NCI-H2107 treated with DMSO at 0.1 percent for 48 hours (cell line): ENCODE measurements at regions not wholly inside any gene's neighbourhood (a gene's known extent, or its start where the extent isn't known, plus 50 kb on each side); places are given as distances from the start of the nearest gene placed in this dataset.

ENCODE experiments used
- DNase-seq: peaks from one replicate; lab custom pipeline; 2025; ENCODE audit not compliant: unreplicated experiment; lab: John Stamatoyannopoulos, UW

DNA sequence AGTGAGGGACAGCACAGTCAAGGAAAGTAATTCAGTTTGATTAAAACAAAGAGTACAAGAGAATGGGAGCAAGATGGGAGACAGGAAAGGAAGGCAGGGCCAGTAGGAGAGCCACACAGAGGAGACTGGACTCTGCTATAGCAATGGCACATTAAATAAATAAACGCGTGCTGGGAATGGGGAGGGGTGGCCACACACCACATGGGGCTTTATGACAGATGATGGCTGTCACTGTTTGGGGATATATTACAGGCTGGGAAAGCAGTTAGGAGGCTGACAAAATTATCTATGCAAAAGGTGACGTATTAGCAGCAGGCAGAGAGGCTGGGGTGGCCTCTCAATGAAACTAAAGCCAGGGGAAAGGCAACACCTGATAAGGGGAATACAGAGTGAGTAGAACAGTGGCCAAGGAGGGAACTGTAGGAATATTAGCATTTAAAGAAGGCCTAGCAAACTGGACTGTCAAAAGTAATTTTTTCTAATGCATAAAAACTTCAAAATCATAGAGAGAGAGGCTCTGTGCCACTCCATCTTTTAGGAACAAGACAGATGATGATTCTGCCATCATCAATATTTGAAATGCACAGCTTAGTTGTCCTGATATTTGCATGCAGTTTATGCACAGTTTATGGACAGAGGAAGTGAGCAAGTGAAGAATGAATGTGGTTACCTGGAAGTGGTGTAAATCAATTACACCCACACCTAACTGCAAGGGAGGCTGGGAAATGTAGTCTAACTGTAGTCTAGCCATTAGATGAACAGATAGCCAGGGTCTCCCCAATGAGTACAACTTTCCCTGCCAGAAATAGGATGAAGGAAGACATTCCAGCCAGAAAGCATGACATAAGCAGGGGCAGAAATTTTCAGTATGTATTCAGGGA lies 346.5 kb downstream of the FOXO1 start:
- no peak for DNase-seq

DNA sequence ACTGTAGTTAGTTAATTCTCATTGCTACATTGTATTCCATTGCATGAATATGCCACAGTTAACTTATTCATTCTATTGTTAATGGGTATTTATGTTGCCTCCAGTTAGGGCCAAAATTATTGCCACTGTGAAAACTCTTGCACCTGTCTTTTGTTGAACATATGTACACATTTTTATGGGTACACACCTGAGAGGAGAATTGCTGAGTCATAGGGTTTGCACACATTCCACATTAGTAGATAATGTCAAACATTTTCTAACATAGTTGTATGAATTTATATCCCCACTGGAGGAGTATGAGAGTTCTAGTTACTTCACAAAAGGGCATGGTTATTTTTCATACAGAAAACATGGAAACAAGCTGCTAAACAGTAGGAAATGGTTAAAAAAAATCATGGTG lies 338.4 kb downstream of the FOXO1 start:
- no peak for DNase-seq

DNA sequence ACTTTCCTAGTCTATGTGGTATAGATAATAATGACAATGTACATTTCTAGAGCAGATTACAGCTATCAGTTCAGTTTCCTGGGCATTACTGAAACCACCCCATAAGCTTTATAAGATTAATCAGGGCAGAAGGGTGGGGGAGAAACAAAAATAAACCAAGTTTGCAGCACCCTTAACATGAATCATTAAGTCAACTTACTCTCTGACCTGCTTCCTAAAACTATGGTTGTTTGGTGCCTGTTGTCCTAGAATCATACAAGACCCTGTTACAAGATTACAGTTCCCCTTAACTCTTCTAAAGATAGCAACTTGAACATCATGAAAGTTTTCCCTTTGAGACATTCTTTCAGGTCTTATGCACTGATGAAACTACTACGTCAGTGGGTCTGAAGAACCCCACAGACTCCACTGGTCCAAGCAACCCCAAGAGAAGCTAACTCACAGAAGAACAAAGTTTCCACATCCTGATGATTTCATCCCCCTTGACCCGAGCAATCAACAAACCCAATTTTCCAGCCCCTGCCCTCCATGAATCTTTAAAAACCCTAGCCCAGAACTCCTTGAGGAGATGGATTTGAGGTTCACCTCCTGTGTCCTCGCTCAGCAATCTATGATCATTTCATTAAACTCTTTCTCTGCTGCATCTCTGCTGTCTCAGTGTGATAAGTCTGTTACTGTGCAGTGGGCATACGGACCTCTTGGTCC lies 336.5 kb downstream of the FOXO1 start:
- DNase-seq = no peak

DNA sequence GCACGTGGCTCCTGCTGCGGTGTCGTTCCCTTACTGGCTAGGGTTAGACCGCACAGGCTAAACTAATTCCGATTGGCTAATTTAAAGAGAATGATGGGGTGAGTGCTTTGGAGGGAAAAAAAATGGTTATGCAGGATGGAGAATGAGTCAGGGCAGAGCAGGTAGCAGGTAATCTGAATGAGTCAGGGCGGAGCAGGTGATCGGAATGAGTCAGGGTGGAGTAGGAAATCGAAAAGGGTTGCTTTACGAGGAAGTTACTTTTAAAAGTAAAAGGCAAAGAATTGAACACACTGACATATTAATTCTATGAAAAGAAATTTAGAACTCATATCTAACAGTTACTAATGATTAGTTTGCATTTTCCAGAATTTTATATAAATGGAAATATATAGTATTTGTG lies 335.5 kb downstream of the FOXO1 start:
- no peak for DNase-seq

DNA sequence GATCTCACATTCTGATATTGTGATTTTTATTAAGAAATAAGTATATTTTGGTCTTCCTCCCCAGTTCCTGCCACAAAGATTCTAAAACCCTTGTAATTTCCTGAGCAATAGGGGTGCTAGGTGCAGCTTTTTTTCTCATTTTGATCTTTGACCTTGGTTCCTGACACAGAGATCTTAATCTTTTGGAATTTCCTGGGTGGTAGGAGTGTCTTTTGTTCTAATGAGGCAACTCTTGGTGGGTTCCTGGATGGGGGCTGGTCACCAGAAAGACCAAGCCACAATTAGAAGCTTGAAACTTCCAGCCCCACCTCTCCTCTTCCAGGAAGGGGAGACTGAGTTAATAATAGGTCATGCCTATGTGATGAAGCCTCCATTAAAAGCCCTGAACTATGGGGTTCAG lies 334.6 kb downstream of the FOXO1 start:
- DNase-seq = no peak

DNA sequence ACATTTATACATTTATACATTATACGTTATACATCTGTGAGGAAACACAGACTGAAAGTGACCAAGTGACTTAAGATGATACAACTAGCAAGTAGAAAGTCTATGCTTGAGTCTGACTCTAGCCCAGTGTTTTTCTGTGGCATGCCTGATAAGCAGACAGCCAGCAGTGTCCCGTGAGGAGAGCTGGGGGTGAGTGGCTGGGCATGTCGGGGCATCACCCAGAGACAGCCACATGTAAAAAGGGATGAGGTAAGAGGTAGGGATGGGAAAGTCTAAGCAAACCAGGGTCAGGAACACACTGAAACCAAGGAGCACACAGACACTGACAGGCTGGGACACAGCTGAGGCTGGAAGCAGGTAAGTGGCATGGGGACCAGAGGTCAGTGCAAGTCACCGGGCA lies 333.2 kb downstream of the FOXO1 start:
- no peak for DNase-seq

DNA sequence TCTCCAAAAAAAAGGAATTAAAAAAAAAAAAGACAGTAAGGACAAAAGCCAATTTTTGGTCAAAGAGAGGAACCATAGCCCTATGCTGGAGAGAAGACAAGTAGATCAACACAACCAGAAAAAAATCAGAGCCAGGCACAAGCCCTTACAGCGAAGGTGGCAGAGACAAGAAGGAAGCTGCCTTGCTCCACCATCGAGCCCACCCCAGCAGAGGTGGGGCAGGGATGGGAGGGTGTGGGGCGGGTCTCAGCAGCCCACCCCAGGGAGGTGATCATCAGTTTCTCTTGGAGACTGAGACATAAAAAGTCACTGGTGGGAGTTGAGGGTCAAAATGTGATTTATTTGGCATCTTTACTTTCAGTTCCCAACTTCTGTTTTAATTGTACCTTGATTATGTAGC lies 332.4 kb downstream of the FOXO1 start:
- no peak for DNase-seq

DNA sequence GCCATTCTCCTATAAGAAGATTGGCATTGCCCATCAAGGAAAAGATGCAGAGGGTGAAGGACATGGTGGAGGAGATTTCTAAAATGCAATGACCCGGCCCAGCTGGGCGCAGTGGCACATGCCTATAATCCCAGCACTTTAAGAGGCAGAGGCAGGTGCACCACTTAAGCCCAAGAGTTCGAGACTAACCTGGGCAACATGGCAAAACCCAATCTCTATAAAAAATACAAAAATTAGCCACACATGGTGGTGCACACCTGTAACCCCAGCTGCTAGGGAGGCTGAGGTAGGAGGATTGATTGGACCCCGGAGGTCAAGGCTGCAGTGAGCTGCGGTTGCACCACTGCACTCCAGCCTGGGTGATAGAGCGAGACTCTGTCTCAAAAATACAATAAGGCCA lies 331.8 kb downstream of the FOXO1 start:
- DNase-seq = no peak

DNA sequence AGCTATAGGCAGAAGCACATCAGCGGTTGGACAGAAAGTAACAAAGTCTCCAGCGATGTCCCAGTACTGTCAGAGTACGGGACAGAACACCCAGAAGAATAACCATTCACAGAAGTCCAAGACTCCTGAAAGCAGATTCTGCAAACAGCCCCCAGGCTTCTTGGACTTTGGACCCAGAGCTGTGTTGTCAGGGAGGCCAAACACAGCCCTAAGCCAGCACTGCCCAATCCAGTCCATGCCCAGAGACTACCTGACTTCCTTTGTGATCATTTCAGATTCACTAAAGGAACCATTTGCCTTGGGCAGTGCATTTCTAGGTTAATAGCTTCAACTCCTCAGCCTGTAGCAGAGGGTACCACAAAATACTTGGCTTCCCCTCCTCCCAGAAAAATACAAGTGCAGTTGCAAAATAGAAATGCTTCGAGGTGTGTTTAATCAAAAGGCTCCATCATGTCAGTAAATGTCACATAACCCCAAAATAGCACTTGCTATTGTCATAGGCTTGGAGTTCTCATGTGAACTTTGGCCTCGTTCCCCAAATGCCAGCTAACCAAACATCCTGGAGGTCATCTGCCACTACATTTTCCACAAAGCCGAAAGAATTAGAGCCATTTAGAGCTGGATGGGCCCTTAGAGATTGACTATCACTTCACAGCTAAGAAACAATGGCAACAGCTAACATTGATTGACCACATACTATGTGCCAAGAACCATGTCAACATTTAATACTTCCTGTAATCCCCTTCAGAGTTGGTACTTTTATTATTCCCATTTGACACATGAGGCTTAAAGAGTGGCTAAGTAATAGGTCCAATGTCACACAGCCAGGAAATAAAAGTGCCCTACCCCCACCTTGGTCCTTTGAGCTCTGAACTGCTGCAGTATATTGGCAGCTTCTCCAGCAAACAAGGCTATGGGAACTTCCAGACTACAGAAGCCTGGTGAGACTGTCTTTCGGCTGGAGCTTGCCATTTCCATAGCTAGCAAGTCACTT lies 329.9 kb downstream of the FOXO1 start:
- no peak for DNase-seq

DNA sequence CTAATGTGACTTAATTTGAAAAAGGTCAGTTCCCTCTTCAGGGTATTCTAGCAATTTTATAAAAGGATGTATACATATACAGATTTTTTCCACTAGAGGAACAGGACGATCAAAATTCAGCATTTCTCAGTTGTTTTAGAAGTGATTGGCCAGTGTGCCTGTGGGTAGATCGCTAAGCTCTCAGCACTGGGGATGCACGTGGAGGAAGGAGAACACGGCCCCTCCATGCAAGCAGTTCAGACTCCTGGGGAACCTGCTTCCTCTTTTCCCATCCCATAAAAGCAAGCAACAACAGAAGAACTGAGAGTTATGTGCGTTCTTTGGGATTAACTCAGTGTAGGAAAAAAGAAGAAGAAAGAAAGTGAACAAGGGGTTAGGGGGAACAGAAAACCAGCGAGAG lies 328.8 kb downstream of the FOXO1 start:
- DNase-seq = no peak

DNA sequence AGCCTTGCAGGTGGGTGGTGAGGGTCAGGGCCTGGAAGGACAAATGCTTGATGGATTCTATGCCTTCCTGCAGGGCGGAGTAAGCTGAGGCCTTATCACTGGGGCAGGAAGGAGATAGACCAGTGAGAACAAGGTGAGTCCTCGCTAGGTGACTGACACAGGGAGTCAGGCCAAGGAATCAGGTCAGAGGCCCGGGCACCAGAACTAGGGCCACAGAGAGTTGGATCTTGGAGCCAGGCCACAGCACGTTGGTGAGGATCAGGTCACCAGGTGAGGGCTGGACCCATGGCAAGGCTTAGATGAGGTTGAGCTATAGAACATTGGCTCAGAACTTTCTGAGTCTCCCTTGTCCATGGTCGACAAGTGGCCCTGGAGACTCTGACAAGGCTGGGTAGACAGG lies 328.2 kb downstream of the FOXO1 start:
- DNase-seq = no peak

DNA sequence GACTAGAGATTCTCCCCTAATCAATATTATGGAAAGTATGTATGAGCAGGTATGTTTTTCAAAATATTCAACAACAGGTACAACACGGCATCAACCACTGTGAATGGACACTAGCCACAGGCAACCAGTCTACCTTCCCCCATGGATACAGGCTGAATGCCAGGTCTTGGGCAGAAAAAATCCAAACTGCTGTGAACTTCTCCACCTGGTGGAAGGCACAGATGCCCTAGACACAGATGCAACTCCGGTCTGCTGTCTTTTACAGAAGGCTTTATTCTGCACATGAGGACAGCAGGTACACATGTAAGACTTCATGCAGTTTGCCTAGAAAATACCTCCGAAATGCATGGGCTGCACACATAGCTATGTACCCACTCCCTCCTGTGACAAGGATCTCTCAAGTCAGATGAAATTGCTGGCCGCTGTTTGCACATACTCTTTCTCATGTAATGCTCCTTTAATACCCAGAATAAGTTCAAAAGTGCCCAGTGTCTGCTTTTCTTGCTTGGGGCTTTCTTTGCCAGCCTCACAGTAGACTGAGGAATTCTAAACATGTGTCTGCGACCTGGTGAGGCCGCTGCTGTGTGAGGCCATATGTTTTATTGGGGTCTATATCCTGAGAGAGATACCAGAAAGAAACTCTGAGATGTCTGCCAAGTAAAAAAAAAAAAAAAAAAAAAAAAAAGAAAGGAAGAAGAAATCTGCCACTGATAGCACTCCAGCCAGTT lies 325.9 kb downstream of the FOXO1 start:
- DNase-seq = no peak

DNA sequence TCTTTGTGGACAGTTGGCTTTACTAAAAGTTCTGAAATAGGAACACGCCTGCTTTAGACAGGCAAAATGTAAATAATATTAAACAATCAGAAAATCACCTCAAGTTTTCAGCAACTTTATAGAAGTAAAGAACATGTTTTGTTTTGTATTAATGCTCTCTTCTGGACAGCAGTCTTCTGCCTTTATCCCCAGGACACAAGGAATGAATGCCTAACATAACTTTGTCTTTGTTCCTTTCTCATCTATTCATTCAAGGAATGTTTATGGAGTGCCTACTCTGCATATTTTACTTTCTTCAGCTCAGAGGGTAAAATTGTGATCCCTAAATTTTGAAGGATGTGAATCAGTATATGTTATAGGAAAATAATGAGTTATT lies 325.4 kb downstream of the FOXO1 start:
- no peak for DNase-seq

DNA sequence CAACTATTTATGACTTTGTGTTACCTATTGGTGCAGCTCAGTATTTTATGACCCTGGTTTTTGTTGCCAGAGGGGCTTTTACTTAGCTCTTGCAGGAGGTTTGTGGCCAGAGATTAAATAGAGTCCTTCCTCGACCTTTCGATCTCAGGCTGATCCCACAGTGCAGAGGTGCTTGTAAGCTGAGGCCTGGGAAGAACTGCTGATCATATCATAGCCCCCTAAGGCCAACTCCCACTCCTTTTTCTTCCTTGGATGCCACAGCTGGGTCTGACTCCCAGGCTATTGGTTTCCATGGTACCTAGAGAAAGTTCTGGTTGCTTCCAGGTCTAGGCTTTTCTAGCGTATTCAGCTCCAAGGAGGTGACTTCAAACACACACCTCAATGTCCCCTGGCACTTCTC lies 324.9 kb downstream of the FOXO1 start:
- no peak for DNase-seq

DNA sequence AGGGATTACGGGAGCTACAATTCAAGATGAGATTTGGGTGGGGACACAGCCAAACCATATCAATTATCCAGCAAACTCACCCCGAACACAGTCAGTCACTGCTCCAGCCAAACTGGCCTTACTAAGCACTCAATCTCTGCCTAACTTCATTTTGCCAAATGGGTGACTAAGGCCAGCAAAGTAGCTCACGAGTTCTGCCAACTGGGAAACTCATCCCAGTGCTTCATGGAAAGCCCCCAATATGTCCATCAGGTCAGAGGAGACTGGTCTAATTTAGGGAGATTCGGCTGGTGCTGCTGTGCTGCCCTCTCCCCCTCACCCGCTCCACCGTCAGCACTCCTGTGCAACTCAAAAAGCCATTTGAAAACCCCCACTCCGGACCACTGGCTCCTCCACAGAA lies 324.0 kb downstream of the FOXO1 start:
- no peak for DNase-seq

DNA sequence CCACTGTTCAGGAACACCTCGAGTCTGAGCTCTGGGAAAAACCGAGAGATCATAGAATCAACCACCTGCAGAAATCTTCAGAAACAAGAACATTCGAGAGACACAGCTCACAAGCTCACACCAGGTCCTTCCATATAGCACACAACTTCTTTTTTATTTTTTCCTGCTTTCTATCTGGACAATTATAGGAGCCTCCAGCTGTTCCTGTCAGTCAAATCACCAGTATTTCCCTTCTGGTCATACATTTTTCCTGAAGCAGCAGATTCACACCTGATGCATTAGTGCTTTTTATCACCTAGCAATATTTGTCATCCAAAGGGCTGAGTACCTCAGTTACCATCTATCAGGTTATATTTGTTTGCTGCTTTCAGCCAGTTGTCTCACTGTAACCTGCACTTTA lies 323.5 kb downstream of the FOXO1 start:
- DNase-seq = no peak

DNA sequence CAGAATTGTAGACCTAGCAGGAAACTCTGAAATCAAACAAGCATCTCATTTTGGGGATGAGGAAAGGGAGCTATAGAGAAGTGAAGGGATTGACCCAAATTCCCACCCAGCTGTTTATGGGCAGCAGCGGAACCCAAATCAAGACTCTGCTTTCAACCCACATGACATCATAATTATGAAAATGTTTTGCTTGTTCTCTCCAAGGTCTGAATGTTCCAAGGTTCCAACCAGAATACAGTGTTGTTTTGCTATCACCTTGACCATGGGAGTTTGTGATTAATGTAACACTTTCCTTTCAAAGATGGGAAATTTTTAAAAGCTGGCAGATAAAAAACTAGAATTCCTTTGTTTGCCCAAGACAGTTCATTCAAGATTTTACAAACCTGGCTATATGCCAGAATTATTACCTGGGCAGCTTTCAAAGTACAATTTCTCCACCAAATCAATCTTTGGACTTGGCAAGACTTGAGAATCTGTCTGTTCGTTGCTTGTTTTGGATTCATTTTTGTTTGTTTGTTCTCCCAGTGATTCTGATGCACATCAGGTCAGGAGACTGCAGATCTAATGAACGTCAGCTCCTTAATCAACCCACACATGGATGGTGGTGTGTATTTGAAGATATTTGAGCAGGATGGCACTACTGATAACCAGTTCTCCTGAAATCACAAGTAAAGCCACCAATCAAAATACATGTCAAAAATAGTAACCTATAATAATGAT lies 322.7 kb downstream of the FOXO1 start:
- no peak for DNase-seq

DNA sequence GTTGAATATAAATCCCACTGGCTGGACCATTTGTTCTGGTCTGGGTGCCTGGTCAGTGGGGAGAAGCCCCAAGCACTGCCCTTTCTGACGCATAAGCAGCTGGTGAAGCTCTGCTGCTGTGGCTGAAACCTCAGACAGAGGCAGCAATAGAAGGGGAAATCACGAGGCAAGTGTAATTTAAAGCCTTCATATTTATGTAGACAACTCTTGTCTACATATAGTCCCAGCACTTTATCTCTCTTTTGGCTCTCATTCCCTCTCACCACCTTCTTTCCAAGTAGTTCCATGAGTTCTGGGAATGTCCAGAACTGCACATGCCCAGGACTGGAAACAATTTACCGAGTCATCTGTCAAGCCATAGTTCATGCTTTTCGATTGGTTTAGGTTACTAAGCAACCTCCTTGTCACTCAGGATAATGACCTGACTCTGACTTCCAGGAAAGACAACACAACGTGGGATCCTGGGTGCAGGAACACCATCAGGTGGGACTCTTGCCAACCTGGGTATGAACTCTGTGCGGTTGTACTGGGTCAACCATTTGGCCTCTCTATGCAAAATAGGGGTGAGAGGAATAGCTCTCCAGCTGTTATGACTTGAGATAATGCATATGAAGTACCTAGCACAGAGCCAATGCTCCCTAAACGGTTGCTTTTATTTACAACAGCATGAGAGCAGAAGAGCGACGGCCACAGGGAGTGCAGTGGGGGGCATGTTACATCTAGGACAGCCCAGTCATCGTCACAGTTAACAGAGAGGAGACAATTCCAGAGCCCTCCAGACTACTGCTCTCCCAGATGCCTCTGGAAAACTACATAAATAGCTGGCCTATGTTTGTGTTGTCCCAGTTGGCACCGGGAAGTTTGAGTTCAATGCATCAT lies 321.9 kb downstream of the FOXO1 start:
- DNase-seq = no peak

DNA sequence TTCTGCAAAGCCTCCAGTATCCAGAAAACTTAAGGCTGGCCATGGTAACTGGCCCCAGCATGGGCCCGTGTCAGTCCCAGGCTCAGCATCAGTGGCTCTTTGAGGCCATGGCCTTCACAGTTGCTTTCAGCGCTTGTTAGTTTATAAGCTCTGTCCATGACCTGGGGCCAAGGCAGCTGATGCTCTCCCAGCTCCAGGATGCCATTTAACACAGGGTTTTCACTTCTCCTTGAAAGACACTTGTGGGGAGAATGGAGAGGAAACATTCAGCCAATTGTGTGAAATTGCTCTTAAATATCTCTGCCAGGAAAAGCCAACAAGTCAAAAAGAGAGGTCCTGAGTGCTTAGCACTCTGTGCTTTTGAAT lies 321.3 kb downstream of the FOXO1 start:
- no peak for DNase-seq
